ENCODE measurements at regions not wholly inside any gene's neighbourhood (a gene's known extent, or its start where the extent isn't known, plus 50 kb on each side); places are given as distances from the start of the nearest gene placed in this dataset.

GRCh38 chr11:134850566-134850965 is 438.5 kb upstream of the B3GAT1 start (continued):
- TF ChIP-seq ZNF532 (CRISPR knock-in tag; IDR thresholded peaks at IDR 0.05; ENCODE audit: borderline replicate concordance) (no peak), AFF4 (CRISPR knock-in tag; IDR thresholded peaks at IDR 0.05; ENCODE audit: borderline replicate concordance) (no peak), CDX4 (CRISPR knock-in tag; IDR thresholded peaks at IDR 0.05; ENCODE audit: borderline replicate concordance) (no peak), GTF2I (CRISPR knock-in tag; conservative IDR thresholded peaks at IDR 0.05) (no peak), ZNF512 (CRISPR knock-in tag; IDR thresholded peaks at IDR 0.05; ENCODE audit: borderline replicate concordance) (no peak)
- TF ChIP-seq, protein P1, sequence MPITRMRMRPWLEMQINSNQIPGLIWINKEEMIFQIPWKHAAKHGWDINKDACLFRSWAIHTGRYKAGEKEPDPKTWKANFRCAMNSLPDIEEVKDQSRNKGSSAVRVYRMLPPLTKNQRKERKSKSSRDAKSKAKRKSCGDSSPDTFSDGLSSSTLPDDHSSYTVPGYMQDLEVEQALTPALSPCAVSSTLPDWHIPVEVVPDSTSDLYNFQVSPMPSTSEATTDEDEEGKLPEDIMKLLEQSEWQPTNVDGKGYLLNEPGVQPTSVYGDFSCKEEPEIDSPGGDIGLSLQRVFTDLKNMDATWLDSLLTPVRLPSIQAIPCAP (CRISPR knock-in tag; IDR thresholded peaks at IDR 0.05) = no peak

- Mint-ChIP-seq H3K27me3 (ENCODE audit: low read depth) (no peaks in the 10 kb centered on the region), H3K27ac (no peak overlapping the region), H3K36me3 (no peaks in the 10 kb centered on the region), H3K9me3 (peaks cover 16% of the 10 kb centered on the region), H3K4me1 (no peaks in the 10 kb centered on the region), H3K4me3 (no peak overlapping the region)
- ATAC-seq (no peak), DNase-seq (ENCODE audit: low spot score) (no peak)
- CTCF ChIA-PET = interaction anchor here (2.1 kb wide), 1 partner anchor 19 kb away, joined by 8 read pairs; no protein-coding TSS in a partner anchor
- POLR2A ChIA-PET = no interaction called here
- TF ChIP-seq SMAD3 (CRISPR knock-in tag; IDR thresholded peaks at IDR 0.05; ENCODE audit: borderline replicate concordance) (no peak), SMAD4 (CRISPR knock-in tag; IDR thresholded peaks at IDR 0.05) (no peak), JAZF1 (CRISPR knock-in tag; IDR thresholded peaks at IDR 0.05) (no peak), ZNF121 (CRISPR knock-in tag; IDR thresholded peaks at IDR 0.05) (no peak), ATF3 (CRISPR knock-in tag; conservative IDR thresholded peaks at IDR 0.05) (no peak), ZNF232 (CRISPR knock-in tag; IDR thresholded peaks at IDR 0.05) (no peak), ZNF317 (CRISPR knock-in tag; IDR thresholded peaks at IDR 0.05; ENCODE audit: borderline replicate concordance, low read depth) (no peak), TEAD4 (CRISPR knock-in tag; IDR thresholded peaks at IDR 0.05) (no peak), RORB (CRISPR knock-in tag; IDR thresholded peaks at IDR 0.05) (no peak), ZNF138 (CRISPR knock-in tag; conservative IDR thresholded peaks at IDR 0.05) (no peak)
- TF ChIP-seq, protein P2, sequence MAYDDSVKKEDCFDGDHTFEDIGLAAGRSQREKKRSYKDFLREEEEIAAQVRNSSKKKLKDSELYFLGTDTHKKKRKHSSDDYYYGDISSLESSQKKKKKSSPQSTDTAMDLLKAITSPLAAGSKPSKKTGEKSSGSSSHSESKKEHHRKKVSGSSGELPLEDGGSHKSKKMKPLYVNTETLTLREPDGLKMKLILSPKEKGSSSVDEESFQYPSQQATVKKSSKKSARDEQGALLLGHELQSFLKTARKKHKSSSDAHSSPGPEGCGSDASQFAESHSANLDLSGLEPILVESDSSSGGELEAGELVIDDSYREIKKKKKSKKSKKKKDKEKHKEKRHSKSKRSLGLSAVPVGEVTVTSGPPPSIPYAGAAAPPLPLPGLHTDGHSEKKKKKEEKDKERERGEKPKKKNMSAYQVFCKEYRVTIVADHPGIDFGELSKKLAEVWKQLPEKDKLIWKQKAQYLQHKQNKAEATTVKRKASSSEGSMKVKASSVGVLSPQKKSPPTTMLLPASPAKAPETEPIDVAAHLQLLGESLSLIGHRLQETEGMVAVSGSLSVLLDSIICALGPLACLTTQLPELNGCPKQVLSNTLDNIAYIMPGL (CRISPR knock-in tag; IDR thresholded peaks at IDR 0.05) = no peak
- TF ChIP-seq, protein P3, sequence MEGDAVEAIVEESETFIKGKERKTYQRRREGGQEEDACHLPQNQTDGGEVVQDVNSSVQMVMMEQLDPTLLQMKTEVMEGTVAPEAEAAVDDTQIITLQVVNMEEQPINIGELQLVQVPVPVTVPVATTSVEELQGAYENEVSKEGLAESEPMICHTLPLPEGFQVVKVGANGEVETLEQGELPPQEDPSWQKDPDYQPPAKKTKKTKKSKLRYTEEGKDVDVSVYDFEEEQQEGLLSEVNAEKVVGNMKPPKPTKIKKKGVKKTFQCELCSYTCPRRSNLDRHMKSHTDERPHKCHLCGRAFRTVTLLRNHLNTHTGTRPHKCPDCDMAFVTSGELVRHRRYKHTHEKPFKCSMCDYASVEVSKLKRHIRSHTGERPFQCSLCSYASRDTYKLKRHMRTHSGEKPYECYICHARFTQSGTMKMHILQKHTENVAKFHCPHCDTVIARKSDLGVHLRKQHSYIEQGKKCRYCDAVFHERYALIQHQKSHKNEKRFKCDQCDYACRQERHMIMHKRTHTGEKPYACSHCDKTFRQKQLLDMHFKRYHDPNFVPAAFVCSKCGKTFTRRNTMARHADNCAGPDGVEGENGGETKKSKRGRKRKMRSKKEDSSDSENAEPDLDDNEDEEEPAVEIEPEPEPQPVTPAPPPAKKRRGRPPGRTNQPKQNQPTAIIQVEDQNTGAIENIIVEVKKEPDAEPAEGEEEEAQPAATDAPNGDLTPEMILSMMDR (IDR thresholded peaks at IDR 0.05) = no peak
- TF ChIP-seq, protein P4, sequence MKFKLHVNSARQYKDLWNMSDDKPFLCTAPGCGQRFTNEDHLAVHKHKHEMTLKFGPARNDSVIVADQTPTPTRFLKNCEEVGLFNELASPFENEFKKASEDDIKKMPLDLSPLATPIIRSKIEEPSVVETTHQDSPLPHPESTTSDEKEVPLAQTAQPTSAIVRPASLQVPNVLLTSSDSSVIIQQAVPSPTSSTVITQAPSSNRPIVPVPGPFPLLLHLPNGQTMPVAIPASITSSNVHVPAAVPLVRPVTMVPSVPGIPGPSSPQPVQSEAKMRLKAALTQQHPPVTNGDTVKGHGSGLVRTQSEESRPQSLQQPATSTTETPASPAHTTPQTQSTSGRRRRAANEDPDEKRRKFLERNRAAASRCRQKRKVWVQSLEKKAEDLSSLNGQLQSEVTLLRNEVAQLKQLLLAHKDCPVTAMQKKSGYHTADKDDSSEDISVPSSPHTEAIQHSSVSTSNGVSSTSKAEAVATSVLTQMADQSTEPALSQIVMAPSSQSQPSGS (CRISPR knock-in tag; IDR thresholded peaks at IDR 0.05; ENCODE audit: borderline replicate concordance, low read depth) = no peak
These were observed 437.8 kb upstream of the B3GAT1 start for GRCh38 chr11:134849833-134850232.

All from WTC11 (cell line).